ENCODE measurements at regions not wholly inside any gene's neighbourhood (a gene's known extent, or its start where the extent isn't known, plus 50 kb on each side); places are given as distances from the start of the nearest gene placed in this dataset.

GRCh38 chr21:41641821-41642701 is 124.8 kb downstream of the RIPK4 start:
- no peak for DNase-seq (ENCODE audit: extremely low spot score, unreplicated experiment)
- no peak for TF ChIP-seq CTCF (IDR thresholded peaks at IDR 0.05)
- H3K4me1 Mint-ChIP-seq (ENCODE audit: unreplicated experiment) = peaks cover 41% of the 10 kb centered on the region
- peak overlapping the region; percentile 94 for H3K27ac Mint-ChIP-seq (ENCODE audit: unreplicated experiment)
- H3K36me3 Mint-ChIP-seq (ENCODE audit: unreplicated experiment) = no peaks in the 10 kb centered on the region
- H3K9me3 Mint-ChIP-seq (ENCODE audit: unreplicated experiment) = peaks cover 3% of the 10 kb centered on the region
- H3K4me3 Mint-ChIP-seq (ENCODE audit: unreplicated experiment) = peak overlapping the region; percentile 2
- H3K27me3 Mint-ChIP-seq (ENCODE audit: unreplicated experiment) = no peaks in the 10 kb centered on the region

- Mint-ChIP-seq H3K4me1 (ENCODE audit: unreplicated experiment) (peaks cover 41% of the 10 kb centered on the region), H3K9me3 (ENCODE audit: unreplicated experiment) (peaks cover 3% of the 10 kb centered on the region), H3K27me3 (ENCODE audit: unreplicated experiment) (no peaks in the 10 kb centered on the region), H3K4me3 (ENCODE audit: unreplicated experiment) (no peak overlapping the region), H3K36me3 (ENCODE audit: unreplicated experiment) (no peaks in the 10 kb centered on the region), H3K27ac (ENCODE audit: unreplicated experiment) (peak overlapping the region; percentile 94)
- no peak for TF ChIP-seq CTCF (IDR thresholded peaks at IDR 0.05)
- DNase-seq (ENCODE audit: extremely low spot score, unreplicated experiment) = no peak
Observed at GRCh38 chr21:41641510-41641815, 125.4 kb downstream of the RIPK4 start.

DNA sequence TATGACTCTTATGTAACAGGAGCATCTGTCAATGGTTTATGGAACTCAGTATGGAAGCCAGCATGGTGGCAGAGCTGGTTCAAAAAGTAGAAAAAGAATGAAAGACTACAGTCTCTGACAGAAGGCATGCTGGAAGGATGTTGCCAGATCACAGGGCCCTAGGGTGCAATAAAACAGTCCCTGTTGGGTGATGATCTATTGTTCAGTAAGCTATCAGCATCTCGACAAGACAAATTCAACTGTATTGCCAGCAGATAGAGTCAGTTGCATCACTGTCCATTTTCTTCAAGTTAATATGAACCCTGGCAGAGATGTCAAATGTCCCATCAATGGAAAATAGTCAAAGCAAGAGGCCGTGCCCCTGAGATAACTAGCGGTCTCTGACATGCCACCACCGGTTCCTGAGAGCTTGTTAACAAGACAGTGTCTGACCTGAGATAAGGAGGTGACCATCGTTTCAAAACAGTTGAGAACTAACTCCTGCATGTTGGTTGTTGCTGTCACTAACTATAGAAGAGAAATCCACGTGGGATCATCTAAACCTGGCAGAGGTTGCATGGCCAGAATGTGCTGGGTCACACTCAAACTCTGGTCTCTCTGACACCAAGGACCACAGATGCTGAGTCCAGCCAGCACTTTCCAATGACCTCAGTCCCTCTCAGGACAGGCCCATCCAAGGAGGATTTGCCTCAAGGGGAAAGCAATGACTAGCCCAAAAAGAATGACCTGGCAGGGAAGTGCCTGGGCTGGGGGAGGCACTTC is 125.9 kb downstream of the RIPK4 start:
- Mint-ChIP-seq H3K4me3 (ENCODE audit: unreplicated experiment) (no peak overlapping the region), H3K36me3 (ENCODE audit: unreplicated experiment) (no peaks in the 10 kb centered on the region), H3K27me3 (ENCODE audit: unreplicated experiment) (no peaks in the 10 kb centered on the region), H3K4me1 (ENCODE audit: unreplicated experiment) (peaks cover 41% of the 10 kb centered on the region), H3K27ac (ENCODE audit: unreplicated experiment) (peak overlapping the region; percentile 94), H3K9me3 (ENCODE audit: unreplicated experiment) (peaks cover 3% of the 10 kb centered on the region)
- no peak for TF ChIP-seq CTCF (IDR thresholded peaks at IDR 0.05)
- no peak for DNase-seq (ENCODE audit: extremely low spot score, unreplicated experiment)

- Mint-ChIP-seq H3K27ac (ENCODE audit: unreplicated experiment) (peak overlapping the region; percentile 55), H3K9me3 (ENCODE audit: unreplicated experiment) (peaks cover 3% of the 10 kb centered on the region), H3K4me3 (ENCODE audit: unreplicated experiment) (no peak overlapping the region), H3K36me3 (ENCODE audit: unreplicated experiment) (no peaks in the 10 kb centered on the region), H3K4me1 (ENCODE audit: unreplicated experiment) (peaks cover 41% of the 10 kb centered on the region), H3K27me3 (ENCODE audit: unreplicated experiment) (no peaks in the 10 kb centered on the region)
- no peak for TF ChIP-seq CTCF (IDR thresholded peaks at IDR 0.05)
- DNase-seq (ENCODE audit: extremely low spot score, unreplicated experiment) = no peak
Observed at GRCh38 chr21:41639766-41640165, 127.1 kb downstream of the RIPK4 start.

GRCh38 chr21:41639336-41639735 is 127.5 kb downstream of the RIPK4 start:
- no peak for DNase-seq (ENCODE audit: extremely low spot score, unreplicated experiment)
- Mint-ChIP-seq H3K27ac (ENCODE audit: unreplicated experiment) (no peak overlapping the region), H3K4me1 (ENCODE audit: unreplicated experiment) (peaks cover 43% of the 10 kb centered on the region), H3K4me3 (ENCODE audit: unreplicated experiment) (no peak overlapping the region), H3K27me3 (ENCODE audit: unreplicated experiment) (no peaks in the 10 kb centered on the region), H3K9me3 (ENCODE audit: unreplicated experiment) (peaks cover 3% of the 10 kb centered on the region), H3K36me3 (ENCODE audit: unreplicated experiment) (no peaks in the 10 kb centered on the region)
- no peak for TF ChIP-seq CTCF (IDR thresholded peaks at IDR 0.05)

Measured in osteocyte (in vitro differentiated cells).